ENCODE measurements at regions not wholly inside any gene's neighbourhood (a gene's known extent, or its start where the extent isn't known, plus 50 kb on each side); places are given as distances from the start of the nearest gene placed in this dataset.

DNA sequence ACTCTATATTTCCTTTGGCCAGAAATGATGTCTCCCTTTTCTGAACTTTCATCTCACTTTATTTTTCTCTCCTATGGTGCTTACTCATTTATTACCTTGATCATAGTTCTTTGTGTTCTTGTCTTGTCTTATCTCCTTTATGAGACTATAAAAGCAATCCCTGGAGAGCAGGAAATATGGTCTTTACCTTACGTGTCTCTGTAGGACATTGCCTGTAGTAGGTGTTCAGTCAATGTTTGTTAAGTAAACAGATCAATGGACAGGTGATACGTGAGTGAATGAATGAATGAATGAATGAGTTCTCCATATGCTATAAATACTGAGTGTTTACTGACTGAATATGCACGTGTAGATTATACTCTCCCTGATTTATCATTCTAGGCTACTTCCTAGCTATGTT lies 193.7 kb upstream of the HMGA2 start:
- no peak for DNase-seq (ENCODE audit: low spot score)

GRCh38 chr12:65631621-65632111 lies 192.6 kb upstream of the HMGA2 start:
- peak; percentile 88 for DNase-seq (ENCODE audit: low spot score)

DNA sequence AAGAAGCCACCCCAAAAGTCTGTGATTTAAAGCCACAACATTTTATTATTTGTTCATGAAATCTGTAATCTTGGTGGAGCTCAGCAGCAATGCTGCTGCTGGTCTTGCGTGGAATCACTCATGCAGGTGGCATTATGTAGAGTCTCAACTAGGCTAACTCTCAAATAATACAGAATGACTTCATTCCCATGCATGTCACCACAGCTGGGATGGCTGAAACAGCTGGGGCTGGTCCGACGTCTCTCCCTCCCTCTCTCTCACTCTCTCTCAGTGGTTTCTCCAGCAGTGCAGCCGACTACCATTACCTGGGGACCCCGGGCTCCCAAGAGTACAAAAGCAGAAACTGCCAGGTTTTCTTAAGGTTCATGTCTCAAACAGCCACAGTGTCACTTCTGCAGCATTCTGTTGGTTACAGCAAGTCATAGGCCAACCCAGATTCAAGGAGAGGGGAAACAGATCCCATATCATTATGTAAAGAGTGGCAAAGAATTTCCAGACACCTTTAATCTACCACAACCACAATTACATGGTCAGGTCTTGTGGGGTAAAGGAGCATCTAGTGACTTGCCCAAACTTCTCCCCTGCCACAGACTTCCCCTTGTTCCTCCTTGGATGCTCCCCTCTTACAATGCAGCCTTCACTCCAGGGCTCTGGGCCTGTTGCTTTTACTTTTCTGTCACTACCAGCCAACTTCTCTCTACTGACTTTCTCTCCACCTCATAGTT lies 192.0 kb upstream of the HMGA2 start:
- DNase-seq (ENCODE audit: low spot score), result peak; percentile 25

- no peak for DNase-seq (ENCODE audit: low spot score)
Observed at GRCh38 chr12:65634061-65634460, 190.2 kb upstream of the HMGA2 start.

DNA sequence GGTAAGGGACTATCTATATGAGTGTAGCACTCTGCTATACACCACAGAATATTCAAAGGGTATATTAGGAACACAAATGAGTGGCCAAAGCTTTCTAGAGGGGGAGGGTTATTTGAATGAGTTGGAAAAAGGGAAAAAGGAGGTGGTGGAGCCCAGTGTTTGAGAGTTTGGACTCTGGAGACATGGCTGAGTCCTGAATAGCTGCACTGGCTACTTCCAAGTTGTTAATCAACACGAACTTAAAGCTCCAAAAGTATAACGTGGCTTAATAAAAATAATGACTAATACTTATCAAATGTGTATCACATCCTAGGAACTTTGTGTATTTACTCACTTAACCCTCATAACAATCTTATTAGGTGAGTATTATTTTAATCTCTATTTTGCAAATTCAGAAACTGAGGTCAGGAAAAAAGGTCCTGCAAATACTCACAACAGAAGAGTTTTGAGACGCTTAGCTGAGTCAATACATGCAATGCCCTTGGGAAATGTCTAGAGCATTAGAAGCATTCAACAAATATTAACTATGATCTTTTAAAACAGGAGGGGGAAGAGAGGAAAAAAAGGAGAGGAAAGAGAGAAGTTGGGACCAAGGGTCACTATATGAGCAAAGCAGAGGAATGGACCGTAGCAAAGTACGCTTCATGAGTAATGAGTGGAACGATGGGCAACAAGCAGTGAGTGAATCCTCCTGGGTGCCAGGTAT lies 189.5 kb upstream of the HMGA2 start:
- DNase-seq (ENCODE audit: low spot score), result no peak

GRCh38 chr12:65636436-65636835 lies 187.8 kb upstream of the HMGA2 start:
- no peak for DNase-seq (ENCODE audit: low spot score)

- no peak for DNase-seq (ENCODE audit: low spot score)
Observed at GRCh38 chr12:65637150-65637549, 187.1 kb upstream of the HMGA2 start.

DNA sequence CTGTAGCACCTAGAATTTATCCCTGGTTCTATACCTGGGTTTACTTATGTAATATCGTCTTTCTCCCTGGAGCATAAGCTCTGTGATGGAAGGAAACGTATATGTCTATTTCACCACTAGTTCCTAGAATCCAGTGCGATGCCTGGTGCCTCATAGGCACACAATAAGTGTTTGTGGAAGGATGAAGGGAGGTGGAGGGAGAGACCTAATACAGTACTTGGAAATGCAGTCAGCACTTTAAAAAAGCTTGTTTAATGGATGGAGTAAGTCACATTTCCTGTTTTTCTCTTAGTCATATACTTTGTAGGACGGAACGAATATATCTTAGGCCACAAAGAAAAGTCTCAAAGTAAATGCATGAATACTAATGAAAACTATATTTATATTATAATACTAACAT lies 186.5 kb upstream of the HMGA2 start:
- no peak for DNase-seq (ENCODE audit: low spot score)

DNA sequence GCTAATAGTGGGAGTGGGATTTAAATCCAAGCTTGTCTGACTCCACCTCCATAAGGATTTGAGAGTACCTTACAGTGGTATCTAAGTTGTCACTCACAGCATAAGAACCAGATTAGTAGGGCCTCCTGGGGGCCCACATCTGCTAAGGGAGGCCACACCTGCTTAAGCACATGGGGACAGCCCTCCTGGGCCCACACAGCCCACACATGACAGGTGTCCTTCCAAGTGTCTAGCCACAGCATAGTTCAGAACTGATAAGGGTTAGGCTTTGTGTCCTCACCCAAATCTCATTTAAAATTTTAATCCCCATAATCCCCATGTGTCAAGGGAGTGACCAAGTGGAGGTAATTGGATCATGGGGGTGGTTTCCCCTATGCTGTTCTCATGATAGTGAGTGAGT lies 186.0 kb upstream of the HMGA2 start:
- DNase-seq (ENCODE audit: low spot score), result no peak

- DNase-seq (ENCODE audit: low spot score), result peak; percentile 20
Observed at GRCh38 chr12:65640489-65640901, 183.8 kb upstream of the HMGA2 start.

DNA sequence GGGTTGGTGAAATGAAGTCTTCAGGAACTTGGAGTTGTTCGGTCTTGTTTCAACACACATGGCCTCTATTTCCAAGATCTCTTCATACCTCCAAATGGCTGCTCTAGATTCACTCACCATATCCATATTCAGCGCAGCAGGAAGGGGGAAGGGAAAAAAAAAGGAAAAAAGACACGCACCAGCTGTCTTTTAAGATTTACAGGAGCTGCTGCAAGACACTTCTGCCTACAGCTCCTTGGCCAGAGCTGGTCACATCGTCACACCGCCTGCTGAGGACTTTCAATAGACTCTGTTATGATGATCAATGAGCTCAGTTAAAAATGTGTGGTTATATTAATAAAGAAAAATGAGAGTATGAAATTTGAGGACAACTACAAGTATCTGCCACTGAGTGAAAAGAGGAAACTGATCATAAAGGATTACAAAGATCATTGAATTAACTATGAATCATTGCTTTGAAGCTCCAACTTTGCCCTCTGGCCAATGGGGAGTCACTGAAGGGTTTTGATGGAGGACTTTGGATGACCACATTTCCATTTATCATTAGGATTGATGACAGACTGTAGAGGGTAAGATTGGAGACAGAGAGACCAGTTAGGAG lies 182.1 kb upstream of the HMGA2 start:
- no peak for DNase-seq (ENCODE audit: low spot score)

DNA sequence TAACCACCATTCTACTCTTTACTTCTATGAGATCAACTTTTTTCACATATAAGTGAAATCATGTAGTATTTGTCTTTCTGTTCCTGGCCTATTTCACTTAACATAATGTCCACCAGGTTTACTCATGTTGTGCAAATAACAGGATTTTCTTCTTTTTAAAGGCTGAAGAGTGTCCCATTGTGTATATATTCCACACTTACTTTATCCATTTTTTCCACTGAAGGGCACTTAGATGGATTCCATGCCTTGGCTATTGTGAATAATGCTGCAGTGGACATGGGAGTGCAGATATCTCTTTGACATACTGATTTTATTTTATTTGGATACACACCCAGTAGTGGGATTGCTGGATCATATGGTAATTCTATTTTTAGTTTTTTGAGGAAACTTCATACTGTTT lies 181.1 kb upstream of the HMGA2 start:
- DNase-seq (ENCODE audit: low spot score), result no peak

- no peak for DNase-seq (ENCODE audit: low spot score)
Observed at GRCh38 chr12:65643595-65644386, 180.5 kb upstream of the HMGA2 start.

- no peak for DNase-seq (ENCODE audit: low spot score)
Observed at GRCh38 chr12:65646127-65646643, 178.1 kb upstream of the HMGA2 start.

GRCh38 chr12:65647074-65647473 lies 177.2 kb upstream of the HMGA2 start:
- DNase-seq (ENCODE audit: low spot score), result no peak

- no peak for DNase-seq (ENCODE audit: low spot score)
Observed at GRCh38 chr12:65648461-65648860, 175.8 kb upstream of the HMGA2 start.

DNA sequence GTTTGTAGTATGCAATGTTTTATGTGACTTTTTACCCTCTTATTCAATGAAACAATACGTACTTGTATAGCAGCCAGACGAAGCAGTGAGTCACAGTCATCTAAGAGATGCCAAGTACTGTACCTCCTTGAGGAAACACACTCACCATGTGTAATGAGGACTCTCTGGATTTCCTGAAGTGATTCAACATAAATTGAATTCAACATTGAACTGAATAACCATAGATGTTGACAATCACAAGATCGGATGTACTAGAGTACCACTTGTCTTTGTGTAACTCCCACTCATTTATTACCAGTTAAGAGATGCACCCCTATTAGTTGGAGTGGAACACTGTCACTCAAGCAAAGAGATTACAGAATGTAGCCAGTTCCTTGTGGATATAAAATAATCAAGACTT lies 175.2 kb upstream of the HMGA2 start:
- DNase-seq (ENCODE audit: low spot score), result peak; percentile 88

- DNase-seq (ENCODE audit: low spot score), result no peak
Observed at GRCh38 chr12:65651060-65651459, 173.2 kb upstream of the HMGA2 start.

GRCh38 chr12:65653321-65653720 lies 171.0 kb upstream of the HMGA2 start:
- no peak for DNase-seq (ENCODE audit: low spot score)

GRCh38 chr12:65653946-65654629 lies 170.2 kb upstream of the HMGA2 start:
- DNase-seq (ENCODE audit: low spot score), result no peak

- no peak for DNase-seq (ENCODE audit: low spot score)
Observed at GRCh38 chr12:65655074-65655493, 169.2 kb upstream of the HMGA2 start.

Data from AG20443 (cell line).